DND-41 (cell line): ENCODE measurements at regions not wholly inside any gene's neighbourhood (a gene's known extent, or its start where the extent isn't known, plus 50 kb on each side); places are given as distances from the start of the nearest gene placed in this dataset.

Experiments used
- ATAC-seq: fragments of 200-7000 bp; cut with Tn5 transposase; 3 replicates; pipeline ENCODE4 v1.9.1; 2021; ENCODE audit warnings: low read depth; ENCODE audit not compliant: insufficient read depth
- DNase-seq: peaks from one replicate; pipeline ENCODE4 v3.0.0-alpha.2; 2020
- H2AFZ ChIP-seq: 2 replicates; pipeline ENCODE4 v1.6.0; 2012; ENCODE audit warnings: low read depth, low read length
- H3K27ac ChIP-seq: 2 replicates; pipeline ENCODE4 v1.5.1; 2012; ENCODE audit warnings: low read length, inconsistent platforms
- H3K27me3 ChIP-seq: fragments of 200-600 bp; sonication (generic); 2 replicates; pipeline ENCODE4 v1.6.0; 2012; ENCODE audit warnings: low read length, mild to moderate bottlenecking, inconsistent platforms; ENCODE audit not compliant: insufficient read depth, poor library complexity
- H3K36me3 ChIP-seq: 2 replicates; pipeline ENCODE4 v1.5.1; 2012; ENCODE audit warnings: low read length, inconsistent platforms; ENCODE audit not compliant: insufficient read depth
- H3K4me1 ChIP-seq: 2 replicates; pipeline ENCODE4 v1.5.1; 2012; ENCODE audit warnings: mild to moderate bottlenecking, low read length; ENCODE audit not compliant: insufficient read depth
- H3K4me2 ChIP-seq: 2 replicates; pipeline ENCODE4 v1.6.0; 2012; ENCODE audit warnings: mild to moderate bottlenecking, moderate library complexity, low read length, inconsistent platforms; ENCODE audit not compliant: insufficient read depth
- H3K4me3 ChIP-seq, 2 experiments: fragments of 200-600 bp in 1 of 2; shearing (Covaris generic) in 1 of 2; 2 replicates each; pipeline ENCODE4 v1.5.1; 2012 to 2016; ENCODE audit warnings: inconsistent platforms in 2 of 2, low read length in 2 of 2, mild to moderate bottlenecking in 2 of 2, low read depth in 1 of 2, moderate library complexity in 1 of 2
- H3K79me2 ChIP-seq: 2 replicates; pipeline ENCODE4 v1.6.0; 2012; ENCODE audit warnings: low read length, inconsistent platforms; ENCODE audit not compliant: insufficient read depth
- H3K9ac ChIP-seq: 2 replicates; pipeline ENCODE4 v1.6.0; 2012; ENCODE audit warnings: low read depth, mild to moderate bottlenecking, inconsistent platforms, low read length, moderate library complexity
- H3K9me3 ChIP-seq: 2 replicates; pipeline ENCODE4 v1.5.1; 2012; ENCODE audit warnings: low read length, moderate library complexity, mild to moderate bottlenecking, inconsistent platforms; ENCODE audit not compliant: insufficient read depth, severe bottlenecking
- H4K20me1 ChIP-seq: 2 replicates; pipeline ENCODE4 v1.6.0; 2012; ENCODE audit warnings: low read length; ENCODE audit not compliant: insufficient read depth
- EZH2 ChIP-seq: IDR thresholded peaks from 3 replicates; pipeline ENCODE4 v1.6.1; 2012; ENCODE audit warnings: borderline replicate concordance, low read depth, mild to moderate bottlenecking, moderate library complexity, low read length, inconsistent platforms; ENCODE audit not compliant: severe bottlenecking
- TF ChIP-seq, protein P1 (sequence below): IDR thresholded peaks from 2 replicates; pipeline ENCODE4 v1.5.1; 2012; ENCODE audit warnings: borderline replicate concordance, low read length, moderate library complexity, mild to moderate bottlenecking; ENCODE audit not compliant: poor library complexity, severe bottlenecking; ENCODE audit errors: extremely low read depth

DNA sequence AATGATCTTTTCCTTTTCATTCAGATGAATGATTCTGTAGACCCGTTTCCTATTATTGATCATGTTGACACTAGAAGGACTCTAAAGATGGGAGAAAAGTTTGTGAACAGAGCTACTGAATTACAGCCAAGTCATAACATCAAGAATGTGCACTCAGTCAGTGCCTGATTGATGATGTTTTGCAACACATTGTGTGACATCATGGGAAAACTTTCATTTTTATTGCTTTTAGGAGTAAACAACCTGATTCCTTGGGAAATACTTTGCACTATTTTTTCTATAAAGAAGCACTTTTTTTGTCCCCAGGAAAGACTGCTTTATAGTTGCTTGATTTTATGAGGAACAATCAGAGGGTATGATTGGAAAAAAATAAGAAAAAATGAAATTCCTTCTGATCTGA is 383.8 kb upstream of the JAG1 start:
- Histone ChIP-seq H4K20me1 (no peaks in the 10 kb centered on the region), H2AFZ (no peak overlapping the region), H3K27ac (no peak overlapping the region), H3K4me3 (no peak overlapping the region), H3K4me2 (no peak overlapping the region), H3K79me2 (no peaks in the 10 kb centered on the region), H3K27me3 (no peaks in the 10 kb centered on the region), H3K36me3 (no peaks in the 10 kb centered on the region), H3K9ac (no peak overlapping the region), H3K9me3 (no peaks in the 10 kb centered on the region), H3K4me1 (no peaks in the 10 kb centered on the region)
- DNase-seq (no peak), ATAC-seq (no peak)
- TF ChIP-seq EZH2, result no peak
- TF ChIP-seq, protein P1, sequence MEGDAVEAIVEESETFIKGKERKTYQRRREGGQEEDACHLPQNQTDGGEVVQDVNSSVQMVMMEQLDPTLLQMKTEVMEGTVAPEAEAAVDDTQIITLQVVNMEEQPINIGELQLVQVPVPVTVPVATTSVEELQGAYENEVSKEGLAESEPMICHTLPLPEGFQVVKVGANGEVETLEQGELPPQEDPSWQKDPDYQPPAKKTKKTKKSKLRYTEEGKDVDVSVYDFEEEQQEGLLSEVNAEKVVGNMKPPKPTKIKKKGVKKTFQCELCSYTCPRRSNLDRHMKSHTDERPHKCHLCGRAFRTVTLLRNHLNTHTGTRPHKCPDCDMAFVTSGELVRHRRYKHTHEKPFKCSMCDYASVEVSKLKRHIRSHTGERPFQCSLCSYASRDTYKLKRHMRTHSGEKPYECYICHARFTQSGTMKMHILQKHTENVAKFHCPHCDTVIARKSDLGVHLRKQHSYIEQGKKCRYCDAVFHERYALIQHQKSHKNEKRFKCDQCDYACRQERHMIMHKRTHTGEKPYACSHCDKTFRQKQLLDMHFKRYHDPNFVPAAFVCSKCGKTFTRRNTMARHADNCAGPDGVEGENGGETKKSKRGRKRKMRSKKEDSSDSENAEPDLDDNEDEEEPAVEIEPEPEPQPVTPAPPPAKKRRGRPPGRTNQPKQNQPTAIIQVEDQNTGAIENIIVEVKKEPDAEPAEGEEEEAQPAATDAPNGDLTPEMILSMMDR, result no peak

DNA sequence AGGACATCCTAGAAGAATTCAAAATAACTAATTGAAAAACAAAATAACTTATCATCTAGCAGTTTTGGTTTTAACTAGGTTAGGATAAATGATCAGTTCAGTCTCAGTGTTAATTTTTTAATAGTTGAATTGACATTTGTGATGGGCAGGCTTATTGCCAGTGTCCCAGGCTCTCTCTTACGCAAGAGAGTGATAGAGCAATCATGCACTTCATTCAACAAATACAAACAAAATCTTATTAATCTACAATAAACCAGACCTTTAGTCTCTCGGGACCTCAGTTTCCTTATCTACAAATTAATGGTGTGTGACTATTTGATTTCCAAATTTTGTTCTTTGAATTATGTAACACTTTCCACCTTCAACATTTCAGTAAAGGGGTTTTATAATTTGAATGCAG is 385.9 kb upstream of the JAG1 start:
- ATAC-seq (no peak), DNase-seq (no peak)
- Histone ChIP-seq H3K4me2 (no peak overlapping the region), H4K20me1 (no peaks in the 10 kb centered on the region), H3K27me3 (no peaks in the 10 kb centered on the region), H3K9ac (no peak overlapping the region), H3K27ac (no peak overlapping the region), H3K79me2 (no peaks in the 10 kb centered on the region), H2AFZ (no peak overlapping the region), H3K9me3 (no peaks in the 10 kb centered on the region), H3K4me1 (no peaks in the 10 kb centered on the region), H3K36me3 (no peaks in the 10 kb centered on the region), H3K4me3 (no peak overlapping the region)
- TF ChIP-seq, protein P1, result no peak
- TF ChIP-seq EZH2, result no peak

DNA sequence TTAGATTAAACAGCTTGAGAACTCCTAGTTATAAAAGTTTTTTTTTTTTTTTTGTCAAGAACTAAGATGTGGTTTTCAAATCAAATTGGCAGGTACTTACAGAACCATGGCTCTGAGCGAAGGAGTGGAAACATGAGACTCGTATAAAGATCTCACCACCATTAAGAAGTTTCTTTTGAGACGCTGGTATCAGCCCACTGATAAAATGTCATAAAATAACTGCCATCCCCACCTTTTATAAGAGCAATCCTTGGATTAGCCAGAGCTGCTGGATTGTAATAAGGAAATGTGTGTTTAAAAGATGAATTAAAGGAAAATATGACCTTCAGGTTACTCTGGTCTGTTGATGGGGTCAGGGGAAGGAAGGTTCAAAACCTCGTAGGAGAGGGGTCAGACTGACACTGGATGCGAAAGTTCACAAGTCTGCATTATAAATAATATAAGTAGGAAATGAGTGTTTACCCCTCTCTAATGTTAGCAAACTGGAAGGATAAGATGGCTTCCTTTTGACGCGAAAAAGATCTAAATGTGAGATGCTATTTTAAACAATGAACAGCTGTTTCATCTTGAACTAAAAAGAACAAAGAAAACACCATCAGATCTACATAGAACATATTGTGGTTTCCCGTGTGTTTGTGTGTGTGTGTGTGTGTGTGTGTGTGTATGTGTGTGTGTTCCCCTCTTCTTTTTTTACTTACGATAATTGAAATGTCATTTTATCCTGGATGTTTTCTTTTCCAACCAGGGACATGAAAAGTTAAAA is 386.8 kb upstream of the JAG1 start:
- H3K79me2 ChIP-seq, result no peaks in the 10 kb centered on the region
- H3K27me3 ChIP-seq, result no peaks in the 10 kb centered on the region
- no peak for DNase-seq
- H3K4me1 ChIP-seq, result no peaks in the 10 kb centered on the region
- no peak overlapping the region for H2AFZ ChIP-seq
- no peak overlapping the region for H3K9ac ChIP-seq
- H3K9me3 ChIP-seq, result no peaks in the 10 kb centered on the region
- no peak for TF ChIP-seq EZH2
- TF ChIP-seq, protein P1, result no peak
- ATAC-seq, result no peak
- H4K20me1 ChIP-seq, result no peaks in the 10 kb centered on the region
- no peak overlapping the region for H3K4me3 ChIP-seq
- no peaks in the 10 kb centered on the region for H3K36me3 ChIP-seq
- no peak overlapping the region for H3K27ac ChIP-seq
- no peak overlapping the region for H3K4me2 ChIP-seq

GRCh38 chr20:11063444-11063843 is 389.6 kb upstream of the JAG1 start:
- H3K9ac ChIP-seq, result no peak overlapping the region
- TF ChIP-seq, protein P1, result no peak
- no peak for TF ChIP-seq EZH2
- DNase-seq (no peak), ATAC-seq (no peak)
- no peak overlapping the region for H3K4me3 ChIP-seq
- no peaks in the 10 kb centered on the region for H4K20me1 ChIP-seq
- no peak overlapping the region for H3K27ac ChIP-seq
- H3K36me3 ChIP-seq, result no peaks in the 10 kb centered on the region
- H2AFZ ChIP-seq, result no peak overlapping the region
- no peaks in the 10 kb centered on the region for H3K79me2 ChIP-seq
- no peak overlapping the region for H3K4me2 ChIP-seq
- H3K9me3 ChIP-seq, result no peaks in the 10 kb centered on the region
- no peaks in the 10 kb centered on the region for H3K4me1 ChIP-seq
- H3K27me3 ChIP-seq, result no peaks in the 10 kb centered on the region
